ENCODE measurements at regions not wholly inside any gene's neighbourhood (a gene's known extent, or its start where the extent isn't known, plus 50 kb on each side); places are given as distances from the start of the nearest gene placed in this dataset.

DNA sequence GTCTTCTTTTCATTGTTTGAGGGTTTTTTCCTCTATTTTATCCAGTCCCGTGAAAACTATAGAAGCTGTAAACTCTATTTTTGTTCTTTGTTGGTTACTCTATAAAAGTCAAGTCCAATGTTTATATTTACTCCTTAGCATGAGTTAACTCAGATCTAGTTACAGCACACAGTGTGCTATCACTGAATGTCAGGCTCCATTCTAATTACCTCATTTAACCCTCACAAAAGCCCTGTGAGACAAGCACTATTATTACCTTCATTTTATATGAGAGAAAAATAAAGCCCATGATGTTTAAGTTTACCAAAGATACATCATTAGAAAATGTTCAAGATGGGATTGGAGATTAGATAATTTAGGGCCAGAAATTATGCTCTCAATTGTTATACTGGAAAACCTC lies 251.4 kb upstream of the SNX7 start:
- ChIA-PET CTCF (interaction anchor here (0.6 kb wide), 2 partner anchors 23 to 586 kb away, joined by 3 read pairs; no protein-coding TSS in a partner anchor), POLR2A (ENCODE audit: low non-redundant PET) (no interaction called here)

DNA sequence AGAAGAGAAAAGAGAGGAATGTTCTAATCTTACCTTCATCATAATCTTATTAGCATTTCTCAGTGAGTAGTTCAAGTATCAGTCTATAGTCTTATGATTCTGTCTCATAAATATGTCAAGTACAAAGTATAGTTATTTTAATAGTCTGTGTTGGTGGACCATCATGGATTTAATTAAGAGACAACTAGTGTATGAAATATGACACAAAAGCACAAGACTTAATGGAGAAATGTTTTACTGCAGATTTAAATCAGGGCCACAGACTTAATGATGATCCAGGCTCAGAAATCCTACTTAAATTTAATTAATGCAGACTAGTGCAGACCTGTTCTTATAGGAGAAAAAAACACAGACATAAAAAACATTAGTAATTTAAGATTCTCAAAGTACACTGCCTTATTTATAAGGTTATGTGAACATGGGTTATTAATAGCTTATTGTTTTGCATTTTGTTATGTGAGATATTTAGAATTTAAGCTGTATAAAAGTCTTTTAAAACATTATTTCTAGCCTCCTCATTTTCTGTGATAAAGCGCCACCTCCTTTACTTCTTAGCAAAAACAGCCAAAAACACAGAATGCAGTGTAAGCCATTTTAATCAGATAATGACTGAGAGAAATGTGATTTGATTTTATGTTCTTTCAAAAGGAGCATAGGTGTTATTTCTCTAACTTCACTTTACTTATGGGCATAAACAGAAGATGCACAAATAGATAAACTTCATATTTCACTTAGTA lies 255.0 kb upstream of the SNX7 start:
- ChIA-PET POLR2A (ENCODE audit: low non-redundant PET) (no interaction called here), CTCF (no interaction called here)
- TF ChIP-seq, protein P1, sequence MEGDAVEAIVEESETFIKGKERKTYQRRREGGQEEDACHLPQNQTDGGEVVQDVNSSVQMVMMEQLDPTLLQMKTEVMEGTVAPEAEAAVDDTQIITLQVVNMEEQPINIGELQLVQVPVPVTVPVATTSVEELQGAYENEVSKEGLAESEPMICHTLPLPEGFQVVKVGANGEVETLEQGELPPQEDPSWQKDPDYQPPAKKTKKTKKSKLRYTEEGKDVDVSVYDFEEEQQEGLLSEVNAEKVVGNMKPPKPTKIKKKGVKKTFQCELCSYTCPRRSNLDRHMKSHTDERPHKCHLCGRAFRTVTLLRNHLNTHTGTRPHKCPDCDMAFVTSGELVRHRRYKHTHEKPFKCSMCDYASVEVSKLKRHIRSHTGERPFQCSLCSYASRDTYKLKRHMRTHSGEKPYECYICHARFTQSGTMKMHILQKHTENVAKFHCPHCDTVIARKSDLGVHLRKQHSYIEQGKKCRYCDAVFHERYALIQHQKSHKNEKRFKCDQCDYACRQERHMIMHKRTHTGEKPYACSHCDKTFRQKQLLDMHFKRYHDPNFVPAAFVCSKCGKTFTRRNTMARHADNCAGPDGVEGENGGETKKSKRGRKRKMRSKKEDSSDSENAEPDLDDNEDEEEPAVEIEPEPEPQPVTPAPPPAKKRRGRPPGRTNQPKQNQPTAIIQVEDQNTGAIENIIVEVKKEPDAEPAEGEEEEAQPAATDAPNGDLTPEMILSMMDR (conservative IDR thresholded peaks at IDR 0.05; ENCODE audit: low read depth) = no peak
- H3K27ac ChIP-seq = no peak overlapping the region
- DNase-seq (ENCODE audit: low spot score) = no peak

More for the DNA sequence above, 251.4 kb upstream of the SNX7 start:
- TF ChIP-seq, protein P1 (conservative IDR thresholded peaks at IDR 0.05; ENCODE audit: low read depth) = no peak
- no peak for DNase-seq (ENCODE audit: low spot score)
- H3K27ac ChIP-seq = no peak overlapping the region

DNA sequence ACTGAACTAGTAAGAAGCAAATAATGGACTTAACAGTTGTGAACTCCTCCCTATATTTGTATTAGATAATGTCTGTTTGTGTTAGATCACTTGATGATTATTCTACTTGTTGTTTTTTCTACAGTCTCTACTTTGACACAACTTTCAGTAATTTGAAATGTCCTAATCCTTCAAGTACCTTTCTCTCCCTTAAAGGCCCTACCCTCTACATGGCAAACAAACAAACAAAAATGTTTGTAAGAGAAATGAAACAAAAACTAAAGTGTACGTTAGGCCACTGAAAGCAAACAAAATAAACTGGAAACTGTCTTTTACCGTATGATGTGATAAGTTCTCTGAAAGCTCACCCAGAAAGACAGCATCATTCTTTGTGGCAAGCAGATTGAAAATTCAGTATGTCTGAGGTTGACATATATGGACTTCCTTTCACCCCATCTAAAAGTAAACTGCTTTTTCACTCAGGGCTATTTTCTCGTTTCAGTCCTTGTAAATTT lies 255.9 kb upstream of the SNX7 start:
- no peak overlapping the region for H3K27ac ChIP-seq
- no peak for DNase-seq (ENCODE audit: low spot score)
- ChIA-PET POLR2A (ENCODE audit: low non-redundant PET) (no interaction called here), CTCF (no interaction called here)
- TF ChIP-seq, protein P1 (conservative IDR thresholded peaks at IDR 0.05; ENCODE audit: low read depth) = no peak

DNA sequence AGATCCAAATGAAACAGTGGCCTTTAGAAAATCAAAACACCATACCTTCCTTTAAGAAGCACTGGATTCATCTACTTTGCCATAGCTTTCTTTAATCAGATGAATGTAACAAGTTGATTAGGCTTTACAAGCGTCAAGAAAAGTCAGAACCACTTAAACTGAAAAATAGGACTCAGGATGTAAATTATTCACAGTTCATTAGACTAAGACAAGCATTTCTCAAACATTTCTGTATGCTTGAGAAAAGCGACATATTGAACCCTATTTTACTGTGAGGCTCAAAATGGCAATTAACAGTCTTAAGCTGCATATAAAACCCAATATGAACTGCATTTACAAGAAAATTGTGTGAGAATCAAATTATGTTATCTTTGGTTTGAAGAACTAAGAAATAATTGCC lies 256.7 kb upstream of the SNX7 start:
- POLR2A ChIA-PET (ENCODE audit: low non-redundant PET) = no interaction called here
- TF ChIP-seq, protein P1 (conservative IDR thresholded peaks at IDR 0.05; ENCODE audit: low read depth) = no peak
- no peak for DNase-seq (ENCODE audit: low spot score)
- CTCF ChIA-PET = no interaction called here
- H3K27ac ChIP-seq = no peak overlapping the region

DNA sequence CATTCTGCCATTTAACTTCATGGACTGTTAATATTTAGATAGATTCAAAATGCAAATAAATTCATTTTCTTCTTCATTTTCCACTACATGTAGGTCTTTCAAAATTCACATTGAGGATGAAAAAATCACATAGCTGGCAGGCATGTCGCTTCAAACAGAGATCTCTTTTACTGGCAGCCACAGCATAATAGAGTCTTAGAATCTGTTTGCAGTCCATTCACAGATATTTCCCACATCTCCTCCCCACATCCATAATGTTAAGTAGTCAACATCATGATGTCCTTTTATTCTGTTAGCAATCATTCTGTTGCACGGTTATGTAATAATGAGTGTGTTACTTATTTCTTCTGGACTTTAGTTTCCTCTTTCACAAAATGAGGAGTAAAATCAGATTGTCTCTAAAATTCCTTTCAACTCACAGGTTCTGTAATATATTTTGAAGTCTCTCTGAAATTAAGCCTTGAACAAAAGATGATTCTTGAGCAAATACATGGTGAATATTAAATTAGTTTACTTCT lies 257.5 kb upstream of the SNX7 start:
- ChIA-PET CTCF (no interaction called here), POLR2A (ENCODE audit: low non-redundant PET) (no interaction called here)
- no peak overlapping the region for H3K27ac ChIP-seq
- no peak for DNase-seq (ENCODE audit: low spot score)
- TF ChIP-seq, protein P1 (conservative IDR thresholded peaks at IDR 0.05; ENCODE audit: low read depth) = no peak

DNA sequence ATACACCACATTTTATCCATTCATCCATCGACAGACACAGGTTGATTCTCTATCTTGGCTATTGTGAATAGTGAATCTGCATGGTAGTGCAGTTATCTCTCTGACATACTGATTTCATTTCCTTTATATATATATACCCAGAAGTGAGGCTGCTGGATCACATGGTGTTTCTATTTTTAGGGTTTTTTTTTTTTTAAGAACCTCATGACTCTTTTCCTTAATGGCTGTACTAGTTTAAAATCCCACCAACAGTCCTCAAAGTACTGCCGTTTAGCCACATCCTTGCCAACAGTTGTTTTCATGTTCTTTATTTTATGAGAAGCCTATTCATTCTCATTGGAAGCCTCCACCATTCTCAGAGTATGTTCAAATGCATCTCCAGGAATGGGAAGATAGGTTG lies 258.7 kb upstream of the SNX7 start:
- POLR2A ChIA-PET (ENCODE audit: low non-redundant PET) = no interaction called here
- TF ChIP-seq, protein P1 (conservative IDR thresholded peaks at IDR 0.05; ENCODE audit: low read depth) = no peak
- no peak for DNase-seq (ENCODE audit: low spot score)
- H3K27ac ChIP-seq = no peak overlapping the region
- CTCF ChIA-PET = no interaction called here

Data from RWPE1 (cell line).